NCI-H1694 treated with DMSO at 0.1 percent for 48 hours (cell line): ENCODE measurements at regions not wholly inside any gene's neighbourhood (a gene's known extent, or its start where the extent isn't known, plus 50 kb on each side); places are given as distances from the start of the nearest gene placed in this dataset.
"Not testable (repeated sequence)": the region's sequence is repeated elsewhere in the genome, so short reads cannot be mapped to it uniquely, and the experiment has no call there.

Experiments used
- DNase-seq: peaks from one replicate; lab custom pipeline; 2025; lab: John Stamatoyannopoulos, UW

GRCh38 chr6:114648847-114649246 is 306.0 kb upstream of the HS3ST5 start:
- DNase-seq, result no peak

GRCh38 chr6:114638341-114638740 is 295.5 kb upstream of the HS3ST5 start:
- DNase-seq, result no peak

GRCh38 chr6:114634016-114634415 is 291.2 kb upstream of the HS3ST5 start:
- DNase-seq, result no peak

GRCh38 chr6:114626226-114626625 is 283.4 kb upstream of the HS3ST5 start:
- DNase-seq, result not testable (repeated sequence)

- DNase-seq, result no peak
Measured at GRCh38 chr6:114619621-114620200, 276.9 kb upstream of the HS3ST5 start.

- DNase-seq, result no peak
Measured at GRCh38 chr6:114611696-114612095, 268.9 kb upstream of the HS3ST5 start.

- no peak for DNase-seq
Measured at GRCh38 chr6:114608091-114608490, 265.3 kb upstream of the HS3ST5 start.

- peak; percentile 10 for DNase-seq
Measured at GRCh38 chr6:114605656-114606055, 262.8 kb upstream of the HS3ST5 start.

GRCh38 chr6:114600381-114600780 is 257.6 kb upstream of the HS3ST5 start:
- peak; percentile 60 for DNase-seq

GRCh38 chr6:114595591-114595990 is 252.8 kb upstream of the HS3ST5 start:
- no peak for DNase-seq

- no peak for DNase-seq
Measured at GRCh38 chr6:114595186-114595585, 252.4 kb upstream of the HS3ST5 start.

GRCh38 chr6:114592506-114592905 is 249.7 kb upstream of the HS3ST5 start:
- no peak for DNase-seq

GRCh38 chr6:114588726-114589125 is 245.9 kb upstream of the HS3ST5 start:
- DNase-seq, result no peak

- DNase-seq, result no peak
Measured at GRCh38 chr6:114586298-114586697, 243.5 kb upstream of the HS3ST5 start.

- DNase-seq, result no peak
Measured at GRCh38 chr6:114581293-114581692, 238.5 kb upstream of the HS3ST5 start.

GRCh38 chr6:114580882-114581281 is 238.1 kb upstream of the HS3ST5 start:
- no peak for DNase-seq

- DNase-seq, result no peak
Measured at GRCh38 chr6:114579486-114579885, 236.7 kb upstream of the HS3ST5 start.

- no peak for DNase-seq
Measured at GRCh38 chr6:114577109-114577508, 234.3 kb upstream of the HS3ST5 start.

GRCh38 chr6:114576330-114576729 is 233.5 kb upstream of the HS3ST5 start:
- DNase-seq, result no peak

- DNase-seq, result no peak
Measured at GRCh38 chr6:114569669-114570068, 226.8 kb upstream of the HS3ST5 start.

- no peak for DNase-seq
Measured at GRCh38 chr6:114564302-114564933, 221.6 kb upstream of the HS3ST5 start.

GRCh38 chr6:114559419-114559818 is 216.6 kb upstream of the HS3ST5 start:
- no peak for DNase-seq

GRCh38 chr6:114558153-114558552 is 215.3 kb upstream of the HS3ST5 start:
- no peak for DNase-seq

GRCh38 chr6:114556846-114557488 is 214.1 kb upstream of the HS3ST5 start:
- no peak for DNase-seq
